ENCODE measurements at regions not wholly inside any gene's neighbourhood (a gene's known extent, or its start where the extent isn't known, plus 50 kb on each side); places are given as distances from the start of the nearest gene placed in this dataset.

GRCh38 chr2:2849464-2850217, 518.6 kb upstream of the MYT1L start:
- Mint-ChIP-seq H3K27me3 (ENCODE audit: insufficient read depth, unreplicated experiment) (no peaks in the 10 kb centered on the region), H3K27ac (ENCODE audit: unreplicated experiment) (no peak overlapping the region), H3K4me1 (ENCODE audit: low read depth, unreplicated experiment) (no peaks in the 10 kb centered on the region), H3K36me3 (ENCODE audit: insufficient read depth, unreplicated experiment) (no peaks in the 10 kb centered on the region), H3K4me3 (ENCODE audit: unreplicated experiment) (no peak overlapping the region), H3K9me3 (ENCODE audit: unreplicated experiment) (no peaks in the 10 kb centered on the region)
- ChIA-PET CTCF (interaction anchor here (0.7 kb wide), 1 partner anchor 115 kb away, joined by 4 read pairs; no protein-coding TSS in a partner anchor), POLR2A (no interaction called here)
- Histone ChIP-seq H3K27me3 (replicated peaks; ENCODE audit: control insufficient read depth, insufficient read depth, low read length) (no peaks in the 10 kb centered on the region), H3K4me3 (ENCODE audit: low read depth, low read length) (no peak overlapping the region), H3K4me1 (no peaks in the 10 kb centered on the region), H3K36me3 (ENCODE audit: control insufficient read depth, insufficient read depth, low read length) (no peaks in the 10 kb centered on the region), H3K9me3 (no peaks in the 10 kb centered on the region)
- no peak for TF ChIP-seq CTCF (IDR thresholded peaks at IDR 0.05; ENCODE audit: insufficient read depth in 1 of 2, low read depth in 1 of 2, low read length in 1 of 2, severe bottlenecking in 1 of 2, unreplicated experiment in 1 of 2)
- intact Hi-C loops (cut with micrococcal nuclease; ENCODE audit: unreplicated experiment) = no loop called here
- no peak for DNase-seq
- BruUV-seq (replicated peaks) = no TSS peak

GRCh38 chr2:2848621-2849333, 517.7 kb upstream of the MYT1L start:
- Histone ChIP-seq H3K4me1 (no peaks in the 10 kb centered on the region), H3K36me3 (ENCODE audit: control insufficient read depth, insufficient read depth, low read length) (no peaks in the 10 kb centered on the region), H3K4me3 (ENCODE audit: low read depth, low read length) (no peak overlapping the region), H3K9me3 (no peaks in the 10 kb centered on the region), H3K27me3 (replicated peaks; ENCODE audit: control insufficient read depth, insufficient read depth, low read length) (no peaks in the 10 kb centered on the region)
- Mint-ChIP-seq H3K4me1 (ENCODE audit: low read depth, unreplicated experiment) (no peaks in the 10 kb centered on the region), H3K27me3 (ENCODE audit: insufficient read depth, unreplicated experiment) (no peaks in the 10 kb centered on the region), H3K9me3 (ENCODE audit: unreplicated experiment) (no peaks in the 10 kb centered on the region), H3K36me3 (ENCODE audit: insufficient read depth, unreplicated experiment) (no peaks in the 10 kb centered on the region), H3K27ac (ENCODE audit: unreplicated experiment) (no peak overlapping the region), H3K4me3 (ENCODE audit: unreplicated experiment) (no peak overlapping the region)
- no peak for DNase-seq
- CTCF ChIA-PET = no interaction called here
- BruUV-seq (replicated peaks) = no TSS peak
- POLR2A ChIA-PET = no interaction called here
- no peak for TF ChIP-seq CTCF (IDR thresholded peaks at IDR 0.05; ENCODE audit: insufficient read depth in 1 of 2, low read depth in 1 of 2, low read length in 1 of 2, severe bottlenecking in 1 of 2, unreplicated experiment in 1 of 2)
- intact Hi-C loops (cut with micrococcal nuclease; ENCODE audit: unreplicated experiment) = no loop called here

- H3K27me3 Mint-ChIP-seq (ENCODE audit: insufficient read depth, unreplicated experiment) = no peaks in the 10 kb centered on the region
- Histone ChIP-seq H3K9me3 (no peaks in the 10 kb centered on the region), H3K4me1 (no peaks in the 10 kb centered on the region), H3K4me3 (ENCODE audit: low read depth, low read length) (no peak overlapping the region), H3K36me3 (ENCODE audit: control insufficient read depth, insufficient read depth, low read length) (no peaks in the 10 kb centered on the region), H3K27me3 (replicated peaks; ENCODE audit: control insufficient read depth, insufficient read depth, low read length) (no peaks in the 10 kb centered on the region)
- no peaks in the 10 kb centered on the region for H3K9me3 Mint-ChIP-seq (ENCODE audit: unreplicated experiment)
- no peaks in the 10 kb centered on the region for H3K4me1 Mint-ChIP-seq (ENCODE audit: low read depth, unreplicated experiment)
- no peak for DNase-seq
- H3K4me3 Mint-ChIP-seq (ENCODE audit: unreplicated experiment) = no peak overlapping the region
- ChIA-PET CTCF (no interaction called here), POLR2A (no interaction called here)
- H3K36me3 Mint-ChIP-seq (ENCODE audit: insufficient read depth, unreplicated experiment) = no peaks in the 10 kb centered on the region
- intact Hi-C loops (cut with micrococcal nuclease; ENCODE audit: unreplicated experiment) = no loop called here
- no TSS peak for BruUV-seq (replicated peaks)
- TF ChIP-seq CTCF (IDR thresholded peaks at IDR 0.05; ENCODE audit: insufficient read depth in 1 of 2, low read depth in 1 of 2, low read length in 1 of 2, severe bottlenecking in 1 of 2, unreplicated experiment in 1 of 2) = no peak
- H3K27ac Mint-ChIP-seq (ENCODE audit: unreplicated experiment) = no peak overlapping the region
These were observed 517.1 kb upstream of the MYT1L start for GRCh38 chr2:2848198-2848597.

Measured in Caco-2 (cell line).